Upper lobe of left lung (tissue), 4 donors: ENCODE measurements at regions not wholly inside any gene's neighbourhood (a gene's known extent, or its start where the extent isn't known, plus 50 kb on each side); places are given as distances from the start of the nearest gene placed in this dataset.

Experiments
- POLR2A ChIP-seq, 4 donors: fragments of 450-650 bp; IDR thresholded peaks; one replicate each; pipeline ENCODE4 v1.5.1; 2016 to 2017; ENCODE audit warnings: antibody characterized with exemption in 4 of 4, mild to moderate bottlenecking in 2 of 4
- POLR2AphosphoS5 ChIP-seq, 2 donors: sonication (generic); formaldehyde crosslinking; IDR thresholded peaks; one replicate each; pipeline ENCODE4 v1.5.1; 2017; ENCODE audit warnings: antibody characterized with exemption in 2 of 2
- TF ChIP-seq, protein P1 (sequence below), 6 experiments: fragments of 450-650 bp in 4 of 6; fragments of 200-600 bp in 2 of 6; sonication (generic) in 2 of 6; IDR thresholded peaks; one replicate each; pipeline ENCODE4 v1.5.1; 2016 to 2019; ENCODE audit warnings: antibody characterized with exemption in 6 of 6

DNA sequence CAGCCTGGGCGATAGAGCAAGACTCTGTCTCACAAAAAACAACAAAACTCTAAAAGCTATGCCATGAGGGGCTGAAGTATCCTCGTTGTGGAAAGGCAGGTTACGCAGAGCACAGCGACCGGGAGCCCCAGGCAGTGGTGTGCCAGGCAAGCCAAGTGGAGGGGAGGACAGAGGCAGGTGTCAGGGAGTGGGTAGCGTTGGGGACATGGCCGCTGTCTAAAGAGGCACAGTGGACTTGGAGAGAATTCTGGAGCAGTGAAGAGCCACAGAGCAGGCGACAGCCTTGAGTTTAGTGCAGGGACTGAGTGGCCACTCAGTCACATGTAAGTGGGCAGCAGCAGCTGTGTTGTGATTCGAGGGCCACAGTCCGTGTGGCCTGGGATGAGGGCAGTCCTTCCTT lies 541.7 kb downstream of the FGF9 start:
- TF ChIP-seq, protein P1, sequence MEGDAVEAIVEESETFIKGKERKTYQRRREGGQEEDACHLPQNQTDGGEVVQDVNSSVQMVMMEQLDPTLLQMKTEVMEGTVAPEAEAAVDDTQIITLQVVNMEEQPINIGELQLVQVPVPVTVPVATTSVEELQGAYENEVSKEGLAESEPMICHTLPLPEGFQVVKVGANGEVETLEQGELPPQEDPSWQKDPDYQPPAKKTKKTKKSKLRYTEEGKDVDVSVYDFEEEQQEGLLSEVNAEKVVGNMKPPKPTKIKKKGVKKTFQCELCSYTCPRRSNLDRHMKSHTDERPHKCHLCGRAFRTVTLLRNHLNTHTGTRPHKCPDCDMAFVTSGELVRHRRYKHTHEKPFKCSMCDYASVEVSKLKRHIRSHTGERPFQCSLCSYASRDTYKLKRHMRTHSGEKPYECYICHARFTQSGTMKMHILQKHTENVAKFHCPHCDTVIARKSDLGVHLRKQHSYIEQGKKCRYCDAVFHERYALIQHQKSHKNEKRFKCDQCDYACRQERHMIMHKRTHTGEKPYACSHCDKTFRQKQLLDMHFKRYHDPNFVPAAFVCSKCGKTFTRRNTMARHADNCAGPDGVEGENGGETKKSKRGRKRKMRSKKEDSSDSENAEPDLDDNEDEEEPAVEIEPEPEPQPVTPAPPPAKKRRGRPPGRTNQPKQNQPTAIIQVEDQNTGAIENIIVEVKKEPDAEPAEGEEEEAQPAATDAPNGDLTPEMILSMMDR (IDR thresholded peaks at IDR 0.05), result no peak
- TF ChIP-seq POLR2AphosphoS5 (IDR thresholded peaks at IDR 0.05) (no peak), POLR2A (IDR thresholded peaks at IDR 0.05) (no peak)
